ENCODE measurements at regions not wholly inside any gene's neighbourhood (a gene's known extent, or its start where the extent isn't known, plus 50 kb on each side); places are given as distances from the start of the nearest gene placed in this dataset.

- TF ChIP-seq CTCF (IDR thresholded peaks at IDR 0.05; ENCODE audit: low read depth, low read length, poor library complexity, severe bottlenecking) (no peak), EZH2phosphoT487 (IDR thresholded peaks at IDR 0.05; ENCODE audit: borderline replicate concordance, low read length) (no peak)
- no peaks in the 10 kb centered on the region for H3K9me2 ChIP-seq (replicated peaks; ENCODE audit: control insufficient read depth, low read length)
- no peaks in the 10 kb centered on the region for H4K20me1 ChIP-seq (ENCODE audit: control insufficient read depth, insufficient read depth, low read depth, low read length)
- no peaks in the 10 kb centered on the region for H3K4me1 ChIP-seq (ENCODE audit: control insufficient read depth, low read length)
- no peaks in the 10 kb centered on the region for H3F3A ChIP-seq (ENCODE audit: control insufficient read depth, insufficient read depth)
- no peaks in the 10 kb centered on the region for H3K36me3 ChIP-seq (ENCODE audit: control insufficient read depth, low read length)
- H3K4me3 ChIP-seq (ENCODE audit: low read length): no peak overlapping the region
- H3K4me2 ChIP-seq (ENCODE audit: low read length): no peak overlapping the region
- 0 out of 2 replicates have a peak, but pooled peaks cover 3% of the 10 kb centered on the region for H3K27me3 ChIP-seq (ENCODE audit: control insufficient read depth, low read length)
- H3K27ac ChIP-seq (ENCODE audit: low read depth, low read length): no peak overlapping the region
- H3K9me3 ChIP-seq (ENCODE audit: control insufficient read depth, insufficient read depth, low read length): no peaks in the 10 kb centered on the region
- no peaks in the 10 kb centered on the region for H3K79me2 ChIP-seq (ENCODE audit: control insufficient read depth, low read length)
These were observed 64.1 kb upstream of the NT5E start for GRCh38 chr6:85385636-85386315.

DNA sequence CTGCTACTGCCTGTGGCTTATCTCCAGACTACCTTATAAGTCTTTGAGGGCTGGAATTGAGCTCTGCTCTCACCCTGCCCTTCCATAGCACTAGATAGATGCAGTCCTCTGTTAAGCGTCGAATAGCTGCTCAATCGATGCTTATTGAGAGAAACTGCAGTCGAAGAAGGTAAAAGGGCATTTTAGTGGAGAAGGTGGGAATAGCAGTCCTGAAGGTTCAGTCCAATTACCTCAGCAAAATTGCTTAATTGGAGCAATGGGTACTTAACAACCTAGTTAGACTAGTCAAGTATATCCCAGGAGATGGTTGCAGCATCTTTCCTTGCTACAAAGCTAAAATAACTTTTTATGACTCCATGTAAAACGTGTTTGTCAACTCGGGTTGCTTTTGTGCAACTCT lies 66.8 kb upstream of the NT5E start:
- H3K9me2 ChIP-seq (replicated peaks; ENCODE audit: control insufficient read depth, low read length): no peaks in the 10 kb centered on the region
- H3K27ac ChIP-seq (ENCODE audit: low read depth, low read length): no peak overlapping the region
- no peak overlapping the region for H3K4me3 ChIP-seq (ENCODE audit: low read length)
- H3K4me2 ChIP-seq (ENCODE audit: low read length): no peak overlapping the region
- H3K27me3 ChIP-seq (ENCODE audit: control insufficient read depth, low read length): 0 out of 2 replicates have a peak, but pooled peaks cover 3% of the 10 kb centered on the region
- no peaks in the 10 kb centered on the region for H4K20me1 ChIP-seq (ENCODE audit: control insufficient read depth, insufficient read depth, low read depth, low read length)
- H3K4me1 ChIP-seq (ENCODE audit: control insufficient read depth, low read length): no peaks in the 10 kb centered on the region
- no peaks in the 10 kb centered on the region for H3F3A ChIP-seq (ENCODE audit: control insufficient read depth, insufficient read depth)
- TF ChIP-seq CTCF (IDR thresholded peaks at IDR 0.05; ENCODE audit: low read depth, low read length, poor library complexity, severe bottlenecking) (no peak), EZH2phosphoT487 (IDR thresholded peaks at IDR 0.05; ENCODE audit: borderline replicate concordance, low read length) (no peak)
- H3K36me3 ChIP-seq (ENCODE audit: control insufficient read depth, low read length): no peaks in the 10 kb centered on the region
- no peaks in the 10 kb centered on the region for H3K9me3 ChIP-seq (ENCODE audit: control insufficient read depth, insufficient read depth, low read length)
- no peaks in the 10 kb centered on the region for H3K79me2 ChIP-seq (ENCODE audit: control insufficient read depth, low read length)

DNA sequence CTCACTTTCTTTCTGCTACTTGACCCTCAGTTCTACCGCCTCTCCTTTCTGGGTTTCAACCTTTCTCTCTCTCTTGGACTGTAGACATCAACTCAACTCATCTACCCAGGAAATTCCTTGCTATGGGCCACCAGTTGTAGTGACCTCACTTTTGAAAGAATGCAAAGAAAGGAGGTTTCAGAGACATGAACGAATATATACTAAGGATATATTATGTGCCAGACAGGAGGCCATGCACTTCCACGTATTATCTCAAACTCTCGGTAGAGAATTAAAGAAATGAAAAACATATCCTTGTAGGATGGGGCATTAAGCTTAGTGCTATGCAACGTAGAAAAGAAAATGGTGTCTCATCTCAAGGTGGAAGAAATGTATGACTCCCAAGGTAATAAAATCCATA lies 67.3 kb upstream of the NT5E start:
- Histone ChIP-seq H3K79me2 (ENCODE audit: control insufficient read depth, low read length) (no peaks in the 10 kb centered on the region), H3K9me2 (replicated peaks; ENCODE audit: control insufficient read depth, low read length) (no peaks in the 10 kb centered on the region), H3K36me3 (ENCODE audit: control insufficient read depth, low read length) (no peaks in the 10 kb centered on the region), H3K4me1 (ENCODE audit: control insufficient read depth, low read length) (no peaks in the 10 kb centered on the region), H3K27me3 (ENCODE audit: control insufficient read depth, low read length) (0 out of 2 replicates have a peak, but pooled peaks cover 3% of the 10 kb centered on the region), H4K20me1 (ENCODE audit: control insufficient read depth, insufficient read depth, low read depth, low read length) (no peaks in the 10 kb centered on the region), H3K4me3 (ENCODE audit: low read length) (no peak overlapping the region), H3K9me3 (ENCODE audit: control insufficient read depth, insufficient read depth, low read length) (no peaks in the 10 kb centered on the region), H3K4me2 (ENCODE audit: low read length) (no peak overlapping the region), H3F3A (ENCODE audit: control insufficient read depth, insufficient read depth) (no peaks in the 10 kb centered on the region), H3K27ac (ENCODE audit: low read depth, low read length) (no peak overlapping the region)
- TF ChIP-seq EZH2phosphoT487 (IDR thresholded peaks at IDR 0.05; ENCODE audit: borderline replicate concordance, low read length) (no peak), CTCF (IDR thresholded peaks at IDR 0.05; ENCODE audit: low read depth, low read length, poor library complexity, severe bottlenecking) (no peak)

Data from DOHH2 (cell line).